ENCODE measurements at regions not wholly inside any gene's neighbourhood (a gene's known extent, or its start where the extent isn't known, plus 50 kb on each side); places are given as distances from the start of the nearest gene placed in this dataset.

DNA sequence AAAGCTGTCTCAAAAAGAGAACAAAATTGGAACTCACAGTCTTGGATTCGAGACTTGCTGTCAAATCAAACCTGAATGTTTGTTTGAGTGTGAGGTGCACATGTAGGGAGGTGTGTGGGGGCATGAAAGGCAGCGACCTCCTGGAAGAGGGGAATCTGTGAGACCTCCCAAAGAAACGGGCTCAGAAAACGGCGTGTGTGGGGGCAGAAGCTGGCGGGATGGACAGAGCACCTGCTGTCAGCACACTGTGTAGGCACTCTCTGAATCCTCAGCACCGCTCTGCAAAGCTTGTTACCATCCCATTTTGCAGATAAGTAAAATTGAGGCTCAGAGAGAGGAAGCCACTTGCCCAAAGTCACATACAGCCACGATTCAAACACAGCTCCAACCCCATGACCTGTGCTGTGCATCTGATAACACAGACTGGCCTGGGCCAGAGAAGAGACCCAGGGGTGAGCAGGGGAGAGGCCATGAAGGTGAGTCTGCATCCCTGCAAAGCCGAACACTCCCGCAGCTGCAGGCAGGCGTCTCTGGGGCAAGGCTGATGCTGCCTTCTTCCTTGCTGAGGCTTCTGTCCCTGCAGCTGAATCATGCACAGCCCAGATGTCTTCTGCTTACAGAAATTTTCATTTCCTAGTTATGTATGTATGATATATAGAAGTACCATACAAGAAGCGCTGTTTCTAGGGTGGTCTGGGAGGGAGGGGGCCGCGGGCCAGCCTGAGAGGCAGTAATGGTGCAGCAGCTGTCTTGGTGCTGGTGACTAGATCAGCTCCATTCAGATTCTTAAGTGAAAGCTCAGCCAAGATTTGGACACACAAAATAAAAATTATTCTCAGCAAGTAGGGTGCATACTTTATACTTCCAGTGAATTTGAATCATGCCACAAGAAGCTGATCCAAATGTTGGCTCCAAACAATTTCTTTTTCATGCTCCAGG lies 67.3 kb upstream of the SHISAL1 start:
- no peak for TF ChIP-seq CTCF (conservative IDR thresholded peaks at IDR 0.05; ENCODE audit: low read length)
- no peak for TF ChIP-seq EZH2phosphoT487 (IDR thresholded peaks at IDR 0.05; ENCODE audit: borderline replicate concordance, low read depth, low read length)

Measured in OCI-LY7 (cell line).